Esophagus squamous epithelium (tissue), 5 donors: ENCODE measurements at regions not wholly inside any gene's neighbourhood (a gene's known extent, or its start where the extent isn't known, plus 50 kb on each side); places are given as distances from the start of the nearest gene placed in this dataset.

Experiments used
- DNase-seq: peaks from one replicate; lab custom pipeline; 2025; lab: John Stamatoyannopoulos, UW
- H3K27ac ChIP-seq, 4 donors: fragments of 200-600 bp; sonication (generic); one replicate each; pipeline ENCODE4 v1.5.1; 2016 to 2019; ENCODE audit warnings: mild to moderate bottlenecking in 1 of 4
- H3K27me3 ChIP-seq, 4 donors: fragments of 200-600 bp; sonication (generic); 1 replicate in 3 of 4; 2 replicates in 1 of 4; pipeline versions ENCODE4 v1.5.1 to v1.6.0; 2017 to 2021; ENCODE audit warnings: antibody characterized with exemption in 1 of 4
- H3K36me3 ChIP-seq, 3 donors: fragments of 200-600 bp; sonication (generic); one replicate each; pipeline ENCODE4 v1.5.1; 2016 to 2019
- H3K4me1 ChIP-seq, 3 donors: fragments of 200-600 bp; sonication (generic); one replicate each; pipeline ENCODE4 v1.5.1; 2017 to 2019
- H3K4me3 ChIP-seq, 4 donors: fragments of 200-600 bp; sonication (generic); 1 replicate in 3 of 4; 2 replicates in 1 of 4; pipeline ENCODE4 v1.5.1; 2016 to 2019; ENCODE audit warnings: mild to moderate bottlenecking in 2 of 4, moderate library complexity in 1 of 4
- H3K9me3 ChIP-seq, 3 donors: fragments of 200-600 bp; sonication (generic); one replicate each; pipeline ENCODE4 v1.5.1; 2016 to 2019
- CTCF ChIP-seq, 6 experiments: fragments of 450-650 bp in 4 of 6; fragments of 200-600 bp in 2 of 6; sonication (generic) in 2 of 6; IDR thresholded peaks; one replicate each; pipeline ENCODE4 v1.5.1; 2016 to 2019; ENCODE audit warnings: antibody characterized with exemption in 6 of 6, mild to moderate bottlenecking in 4 of 6, moderate library complexity in 4 of 6
- POLR2A ChIP-seq, 4 donors: fragments of 450-650 bp; IDR thresholded peaks; one replicate each; pipeline ENCODE4 v1.6.1; 2017; ENCODE audit warnings: antibody characterized with exemption in 4 of 4, mild to moderate bottlenecking in 4 of 4, moderate library complexity in 3 of 4
- WGBS, 2 donors: methylation state at CpG; one replicate each; pipeline ENCODE4 v1.1.5; 2018; 5-methylcytosine and 5-hydroxymethylcytosine counted together
- intact Hi-C: fragments of 100-400 bp; cut with DNase I; formaldehyde crosslinking; loops from one replicate; pipeline ENCODE4 v1.15.0; 2022
- donor health status: DM: yes; HTN: yes; CAD: no.

GRCh38 chr4:151569650-151570049, 160.7 kb downstream of the FHIP1A start:
- TF ChIP-seq CTCF (IDR thresholded peaks at IDR 0.05) (no peak), POLR2A (IDR thresholded peaks at IDR 0.05) (no peak)
- H3K9me3 ChIP-seq, result no peaks in the 10 kb centered on the region
- DNase-seq, result no peak
- H3K36me3 ChIP-seq, result no peaks in the 10 kb centered on the region
- H3K4me3 ChIP-seq, result no peak overlapping the region
- peaks cover 0 to 31% (median 0%) of the 10 kb centered on the region in 3 donors for H3K4me1 ChIP-seq
- H3K27ac ChIP-seq, result no peak overlapping the region
- intact Hi-C loops, result no loop called here
- H3K27me3 ChIP-seq, result no peaks in the 10 kb centered on the region

- no peak for DNase-seq
- WGBS, 2 donors, result 57 to 65% methylated on average over 2 of the region's 2 CpGs
These were observed 164.5 kb downstream of the FHIP1A start for GRCh38 chr4:151573474-151573873.

GRCh38 chr4:151573945-151574344, 165.0 kb downstream of the FHIP1A start:
- H3K4me3 ChIP-seq, result no peak overlapping the region
- TF ChIP-seq POLR2A (IDR thresholded peaks at IDR 0.05) (no peak), CTCF (IDR thresholded peaks at IDR 0.05) (peak in 1 of 6 experiments; percentile 42)
- H3K4me1 ChIP-seq, result peaks cover 0 to 38% (median 0%) of the 10 kb centered on the region in 3 donors
- WGBS, 2 donors, result 31 to 60% methylated on average over 1 of the region's 1 CpG
- H3K27ac ChIP-seq, result peak overlapping the region; percentile 12 to 81 (median 44)
- H3K36me3 ChIP-seq, result peaks cover 0 to 16% (median 0%) of the 10 kb centered on the region in 3 donors
- no peaks in the 10 kb centered on the region for H3K27me3 ChIP-seq
- DNase-seq, result no peak
- H3K9me3 ChIP-seq, result no peaks in the 10 kb centered on the region
- intact Hi-C loops, result no loop called here

More at GRCh38 chr4:151573474-151573873, 164.5 kb downstream of the FHIP1A start:
- Histone ChIP-seq H3K4me1 (peaks cover 0 to 41% (median 0%) of the 10 kb centered on the region in 3 donors), H3K27ac (peak overlapping the region in 3 of 4 donors; percentile 14 to 81 (median 73)), H3K27me3 (no peaks in the 10 kb centered on the region), H3K36me3 (peaks cover 0 to 13% (median 0%) of the 10 kb centered on the region in 3 donors), H3K9me3 (no peaks in the 10 kb centered on the region), H3K4me3 (no peak overlapping the region)
- intact Hi-C loops, result no loop called here
- no peak for TF ChIP-seq POLR2A (IDR thresholded peaks at IDR 0.05)
- TF ChIP-seq CTCF (IDR thresholded peaks at IDR 0.05), result no peak

GRCh38 chr4:151574968-151575367, 166.0 kb downstream of the FHIP1A start:
- peaks cover 0 to 28% (median 0%) of the 10 kb centered on the region in 3 donors for H3K4me1 ChIP-seq
- no peaks in the 10 kb centered on the region for H3K9me3 ChIP-seq
- H3K4me3 ChIP-seq, result no peak overlapping the region
- no peak for DNase-seq
- intact Hi-C loops, result no loop called here
- no peaks in the 10 kb centered on the region for H3K27me3 ChIP-seq
- TF ChIP-seq CTCF (IDR thresholded peaks at IDR 0.05) (no peak), POLR2A (IDR thresholded peaks at IDR 0.05) (no peak)
- peaks cover 0 to 16% (median 0%) of the 10 kb centered on the region in 3 donors for H3K36me3 ChIP-seq
- H3K27ac ChIP-seq, result peak overlapping the region; percentile 35 to 81 (median 50)

GRCh38 chr4:151575646-151576045, 166.7 kb downstream of the FHIP1A start:
- H3K4me3 ChIP-seq, result no peak overlapping the region
- TF ChIP-seq CTCF (IDR thresholded peaks at IDR 0.05), result no peak
- TF ChIP-seq POLR2A (IDR thresholded peaks at IDR 0.05), result no peak
- peaks cover 0 to 16% (median 0%) of the 10 kb centered on the region in 3 donors for H3K36me3 ChIP-seq
- 28 to 48% methylated on average over 3 of the region's 3 CpGs for WGBS, 2 donors
- no peak for DNase-seq
- H3K27me3 ChIP-seq, result no peaks in the 10 kb centered on the region
- peak overlapping the region; percentile 35 to 81 (median 50) for H3K27ac ChIP-seq
- H3K4me1 ChIP-seq, result peaks cover 0 to 24% (median 0%) of the 10 kb centered on the region in 3 donors
- no peaks in the 10 kb centered on the region for H3K9me3 ChIP-seq
- intact Hi-C loops, result no loop called here
